Islet precursor cell (in vitro differentiated cells): ENCODE measurements at regions not wholly inside any gene's neighbourhood (a gene's known extent, or its start where the extent isn't known, plus 50 kb on each side); places are given as distances from the start of the nearest gene placed in this dataset.

ENCODE experiments used
- DNase-seq: peaks from one replicate; pipeline ENCODE4 v3.0.0-alpha.2; 2018

DNA sequence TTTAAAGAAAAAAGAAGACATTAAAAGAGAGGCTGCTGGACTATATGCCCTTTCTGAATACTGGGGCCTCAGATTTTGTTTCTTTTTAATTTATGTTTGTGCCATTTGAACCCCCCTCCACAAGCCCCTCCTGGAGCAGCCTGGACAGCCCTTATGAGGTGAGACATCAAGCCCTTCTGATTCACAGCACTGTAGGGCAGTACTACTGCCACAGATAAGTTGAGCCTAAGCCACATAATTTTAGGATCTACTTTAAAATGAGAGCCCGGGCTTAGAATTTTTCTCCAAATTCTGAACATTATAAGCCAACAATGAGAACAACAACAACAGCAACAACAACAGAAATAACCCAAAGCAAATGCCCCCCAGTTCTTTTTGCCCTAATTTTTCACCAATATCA is 256.9 kb upstream of the SALL1 start:
- DNase-seq = no peak

DNA sequence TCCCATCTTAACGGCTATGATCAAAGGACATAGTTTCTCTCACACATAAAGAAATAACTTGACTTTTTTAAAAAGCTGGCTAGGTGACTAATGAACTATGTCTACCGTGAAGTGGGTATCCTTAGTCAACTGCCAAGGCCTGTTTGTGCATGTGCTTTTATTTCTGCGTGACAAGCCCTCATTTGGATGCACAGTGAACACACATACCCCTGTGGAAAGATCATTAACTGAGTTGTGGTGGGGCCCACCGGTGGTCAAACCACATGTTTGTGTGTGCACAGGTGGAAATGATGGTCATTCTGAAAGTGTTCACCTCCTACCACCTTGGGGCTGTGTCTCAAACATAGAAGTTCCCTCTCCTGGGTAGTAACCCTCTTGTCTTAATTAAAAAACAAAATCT is 256.1 kb upstream of the SALL1 start:
- DNase-seq = no peak

- no peak for DNase-seq
Measured at GRCh38 chr16:51405361-51405760, 254.3 kb upstream of the SALL1 start.

DNA sequence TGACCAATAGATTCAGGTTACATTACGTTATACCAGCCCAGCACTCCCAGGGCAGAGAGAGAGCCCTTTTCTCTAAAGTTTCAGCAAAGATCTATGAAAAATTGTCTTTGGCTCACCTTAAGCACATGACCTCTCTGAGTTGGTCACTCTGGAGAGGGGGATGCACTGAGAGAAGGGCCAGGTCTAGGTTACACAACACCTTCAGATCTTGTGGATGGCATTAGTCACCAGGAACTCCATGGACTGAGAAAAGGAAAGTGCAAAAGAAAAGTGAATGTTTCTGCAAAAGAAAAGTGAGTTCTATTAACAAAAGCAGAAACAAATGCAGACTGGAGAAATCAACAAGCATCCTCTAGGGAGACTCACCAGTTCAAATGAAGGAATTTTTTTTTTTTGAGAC is 253.3 kb upstream of the SALL1 start:
- no peak for DNase-seq

DNA sequence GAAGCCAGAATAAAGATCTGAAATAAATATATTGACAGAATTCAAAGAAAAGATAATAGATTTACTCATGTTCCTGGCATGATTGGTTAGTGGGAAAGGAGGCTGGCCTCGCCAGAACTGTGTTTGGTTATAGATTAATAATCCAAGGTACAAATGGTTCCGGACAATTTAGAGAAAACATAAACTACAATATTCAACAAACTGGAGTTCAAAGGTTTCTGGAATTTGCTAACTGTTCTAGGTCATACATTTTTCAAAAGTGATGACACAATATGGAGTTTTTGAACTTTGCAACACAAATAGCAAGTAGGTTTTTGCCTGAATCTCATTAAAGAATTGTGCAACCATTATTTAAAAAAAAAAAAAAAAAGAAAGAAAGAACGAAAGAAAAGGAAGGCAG is 251.7 kb upstream of the SALL1 start:
- DNase-seq = no peak

GRCh38 chr16:51402298-51402697 is 251.2 kb upstream of the SALL1 start:
- DNase-seq = no peak

DNA sequence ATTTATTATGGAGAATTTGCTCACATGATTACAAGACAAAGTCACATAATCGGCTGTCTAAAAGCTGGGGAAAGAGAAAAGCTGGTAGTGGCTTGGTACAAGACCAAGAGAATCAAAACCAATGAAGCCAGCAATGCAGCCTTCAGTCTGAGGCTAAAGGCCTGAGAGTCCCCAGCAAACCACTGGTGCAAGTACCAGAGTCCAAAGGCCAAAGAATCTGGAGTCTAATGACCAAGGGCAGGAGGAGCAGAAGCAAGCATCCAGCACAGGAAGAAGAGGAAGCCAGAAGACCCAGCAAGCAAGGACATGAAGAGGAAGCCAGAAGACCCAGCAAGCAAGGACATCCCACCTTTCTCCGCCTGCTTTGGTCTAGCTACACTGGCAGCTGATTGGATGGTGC is 250.6 kb upstream of the SALL1 start:
- no peak for DNase-seq

DNA sequence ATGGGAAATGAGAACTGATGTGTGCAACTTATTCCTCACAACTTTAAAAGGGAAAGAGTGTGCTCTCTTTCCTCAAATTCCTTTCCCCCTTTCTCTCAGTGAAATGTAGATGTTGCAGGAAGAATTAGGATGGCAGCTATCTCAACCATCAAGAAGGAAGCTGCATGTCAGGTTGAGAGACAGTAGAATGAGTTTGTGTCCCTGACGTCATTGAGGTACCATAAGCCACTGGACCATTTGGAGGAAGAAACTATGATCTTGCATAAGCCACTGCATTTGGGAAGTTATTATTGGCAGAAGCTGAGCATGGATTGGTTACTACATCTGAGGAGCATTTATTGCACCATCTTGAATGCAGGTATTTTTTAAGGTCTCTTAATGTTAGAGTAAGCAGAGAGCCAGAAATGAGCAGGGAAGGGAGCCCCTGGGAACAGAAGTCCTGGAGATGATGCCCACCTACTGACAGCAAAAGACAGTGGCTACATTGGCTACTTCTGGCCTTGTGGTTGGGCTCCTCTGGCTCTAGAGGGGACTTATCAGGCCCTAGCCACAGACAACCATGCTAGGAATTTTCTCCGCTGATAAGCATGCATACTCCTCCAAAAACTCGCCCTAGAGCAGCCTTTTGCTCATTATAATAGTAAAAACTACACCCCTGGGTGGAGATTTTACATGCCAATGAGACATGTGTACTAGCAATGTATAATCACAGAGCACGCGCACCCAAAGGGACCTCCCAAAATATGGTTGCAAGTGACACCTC is 249.0 kb upstream of the SALL1 start:
- no peak for DNase-seq

DNA sequence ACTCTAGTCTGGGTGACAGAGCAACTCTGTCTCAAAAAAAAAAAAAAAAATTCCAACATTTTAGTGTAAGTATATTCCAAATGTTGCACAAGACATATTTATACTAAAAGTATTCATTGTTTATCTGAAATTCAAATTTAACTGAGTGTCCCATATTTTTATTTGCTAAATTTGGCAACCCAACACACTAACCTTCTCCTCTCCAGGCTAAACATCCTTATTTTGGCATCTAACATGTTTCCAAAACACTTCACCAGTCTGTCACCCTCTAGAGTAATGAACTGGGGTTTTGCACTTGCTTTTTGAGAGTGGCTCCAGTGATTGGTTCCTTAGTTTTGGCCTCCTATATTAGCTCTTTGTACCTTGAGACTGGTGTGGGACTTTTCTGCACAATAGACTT is 243.4 kb upstream of the SALL1 start:
- no peak for DNase-seq

- no peak for DNase-seq
Measured at GRCh38 chr16:51393381-51394005, 242.4 kb upstream of the SALL1 start.

- DNase-seq = no peak
Measured at GRCh38 chr16:51392521-51393187, 241.6 kb upstream of the SALL1 start.

GRCh38 chr16:51391798-51392511 is 240.9 kb upstream of the SALL1 start:
- no peak for DNase-seq

DNA sequence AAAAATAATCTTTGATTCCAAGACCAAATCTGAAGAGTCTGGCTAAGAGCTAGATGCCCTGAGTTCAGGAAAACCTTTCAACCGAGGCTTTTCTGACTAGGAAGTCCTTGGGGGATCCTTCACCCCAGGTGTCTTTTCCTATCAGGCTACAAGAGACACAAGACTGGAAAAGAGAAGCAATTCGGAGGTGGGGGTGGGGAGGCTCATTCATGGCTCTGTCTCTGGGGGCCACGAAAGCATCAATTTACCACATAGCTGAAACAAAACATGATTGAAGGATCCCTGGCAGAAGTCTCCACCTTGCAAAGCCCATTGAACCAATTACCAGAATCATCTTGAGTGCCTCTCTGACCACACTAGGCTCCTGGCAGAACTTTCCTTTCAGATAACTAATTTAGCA is 239.8 kb upstream of the SALL1 start:
- DNase-seq = no peak

DNA sequence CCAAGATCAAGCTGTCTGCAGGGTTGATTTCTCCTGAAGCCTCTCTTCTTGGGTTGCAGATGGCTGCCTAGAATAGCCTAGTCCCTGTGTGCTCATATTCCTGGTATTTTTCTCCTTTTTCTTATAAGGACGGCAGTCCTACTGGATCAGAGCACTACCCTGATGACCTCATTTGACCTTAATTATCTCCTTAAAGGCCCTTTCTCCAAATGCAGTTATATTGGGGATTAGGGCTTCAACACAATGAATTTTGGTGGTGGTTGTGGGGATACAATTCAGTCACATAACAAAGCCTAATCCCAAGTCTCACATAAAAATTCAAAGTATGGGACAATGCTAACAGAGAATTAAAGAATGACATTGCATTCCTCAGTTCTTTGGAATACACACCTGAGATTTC is 238.8 kb upstream of the SALL1 start:
- no peak for DNase-seq

DNA sequence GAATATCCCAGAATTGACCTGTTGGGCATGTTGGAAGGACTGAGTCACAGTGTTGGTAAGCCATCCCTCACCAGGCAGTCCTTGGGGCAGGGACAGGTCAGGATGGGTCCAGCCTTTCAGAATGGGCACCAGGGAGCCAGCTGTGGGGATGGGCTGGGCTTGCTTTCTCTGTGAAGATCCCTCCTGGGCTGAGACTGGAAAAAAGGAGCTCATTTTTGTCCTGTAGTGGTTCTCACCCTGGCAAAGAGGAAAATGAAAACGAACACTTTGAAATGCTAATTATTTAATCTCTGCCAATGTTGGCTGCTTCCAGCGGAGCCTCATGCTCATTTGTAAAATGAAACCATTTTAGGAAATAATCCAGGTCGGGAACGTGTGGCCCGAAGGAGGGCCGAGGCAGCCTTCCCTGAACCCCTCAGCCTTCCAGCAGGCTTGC is 237.5 kb upstream of the SALL1 start:
- no peak for DNase-seq

DNA sequence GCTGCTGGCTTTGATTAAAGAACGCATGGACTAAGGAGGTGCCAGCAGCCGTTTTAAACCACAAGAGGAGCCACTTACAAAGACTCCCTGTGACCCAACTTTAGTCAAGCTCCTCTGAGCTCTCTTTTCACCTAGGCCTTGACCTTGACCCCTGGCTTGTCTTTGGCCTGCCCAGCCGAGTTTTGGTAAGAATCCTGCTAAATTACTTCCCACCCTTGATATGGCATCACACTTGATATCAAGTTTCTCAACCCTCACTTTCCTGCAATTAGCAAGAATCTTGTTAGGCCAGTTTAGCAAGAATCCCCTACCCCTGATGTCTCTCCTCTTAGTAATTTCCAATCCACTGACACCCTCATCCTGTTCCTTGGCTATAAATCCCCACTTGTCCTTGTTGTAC is 232.8 kb upstream of the SALL1 start:
- DNase-seq = no peak

GRCh38 chr16:51382940-51383339 is 231.9 kb upstream of the SALL1 start:
- DNase-seq = no peak

DNA sequence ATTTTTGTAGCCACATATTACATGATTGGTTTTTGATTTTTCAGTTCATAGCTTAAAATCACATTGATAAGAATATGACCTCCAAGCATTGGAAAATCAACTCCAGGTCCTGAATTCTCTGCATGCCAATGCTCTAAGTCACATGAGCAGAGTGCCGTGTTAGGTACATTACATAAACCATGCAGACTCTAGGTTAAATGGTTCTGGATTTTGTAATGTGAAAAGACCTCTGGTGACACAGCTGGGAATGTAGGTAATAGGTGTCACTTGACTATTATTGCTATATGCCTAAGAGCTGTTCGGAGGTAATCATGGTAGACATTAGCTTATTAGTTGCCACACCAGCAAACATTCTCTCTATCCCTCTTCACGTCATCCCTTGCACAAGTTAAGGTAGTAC is 231.1 kb upstream of the SALL1 start:
- DNase-seq = no peak

- no peak for DNase-seq
Measured at GRCh38 chr16:51376080-51376479, 225.0 kb upstream of the SALL1 start.

GRCh38 chr16:51374790-51375189 is 223.7 kb upstream of the SALL1 start:
- DNase-seq = no peak

DNA sequence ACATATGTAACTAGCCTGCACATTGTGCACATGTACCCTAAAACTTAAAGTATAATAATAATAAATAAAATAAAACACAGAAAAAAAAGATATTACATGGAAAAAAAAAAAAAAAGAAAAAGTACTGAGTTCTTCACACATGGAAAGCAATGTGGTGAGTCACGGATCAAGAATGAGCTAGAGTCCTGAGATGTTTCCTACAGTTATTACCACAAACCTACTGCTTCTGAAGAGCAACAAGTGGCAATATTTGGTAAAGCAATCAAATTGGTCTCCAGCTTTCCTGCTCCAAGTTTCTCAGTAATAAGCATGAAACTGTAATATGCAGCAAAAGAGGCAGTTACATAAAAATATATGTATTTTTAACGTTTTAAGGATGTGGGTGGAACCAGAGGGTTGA is 223.3 kb upstream of the SALL1 start:
- no peak for DNase-seq

DNA sequence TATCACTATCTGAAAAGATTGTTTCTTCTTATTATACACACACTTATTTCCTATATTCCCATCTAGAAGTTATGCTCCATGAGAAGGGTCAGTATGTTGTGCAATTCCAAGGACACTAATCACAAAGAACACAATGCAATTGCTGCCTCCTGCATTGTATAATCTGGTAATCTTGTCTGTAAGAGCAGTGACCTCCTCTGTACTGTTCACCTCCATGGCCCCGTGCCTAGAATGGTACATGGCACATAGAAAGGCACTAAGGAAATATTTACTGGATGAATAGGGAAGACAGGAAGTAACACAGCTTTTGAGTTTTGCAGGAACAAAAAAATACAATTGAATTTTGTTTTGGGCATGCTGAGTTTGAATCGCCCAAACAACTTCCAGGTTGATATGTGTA is 214.6 kb upstream of the SALL1 start:
- DNase-seq = no peak

DNA sequence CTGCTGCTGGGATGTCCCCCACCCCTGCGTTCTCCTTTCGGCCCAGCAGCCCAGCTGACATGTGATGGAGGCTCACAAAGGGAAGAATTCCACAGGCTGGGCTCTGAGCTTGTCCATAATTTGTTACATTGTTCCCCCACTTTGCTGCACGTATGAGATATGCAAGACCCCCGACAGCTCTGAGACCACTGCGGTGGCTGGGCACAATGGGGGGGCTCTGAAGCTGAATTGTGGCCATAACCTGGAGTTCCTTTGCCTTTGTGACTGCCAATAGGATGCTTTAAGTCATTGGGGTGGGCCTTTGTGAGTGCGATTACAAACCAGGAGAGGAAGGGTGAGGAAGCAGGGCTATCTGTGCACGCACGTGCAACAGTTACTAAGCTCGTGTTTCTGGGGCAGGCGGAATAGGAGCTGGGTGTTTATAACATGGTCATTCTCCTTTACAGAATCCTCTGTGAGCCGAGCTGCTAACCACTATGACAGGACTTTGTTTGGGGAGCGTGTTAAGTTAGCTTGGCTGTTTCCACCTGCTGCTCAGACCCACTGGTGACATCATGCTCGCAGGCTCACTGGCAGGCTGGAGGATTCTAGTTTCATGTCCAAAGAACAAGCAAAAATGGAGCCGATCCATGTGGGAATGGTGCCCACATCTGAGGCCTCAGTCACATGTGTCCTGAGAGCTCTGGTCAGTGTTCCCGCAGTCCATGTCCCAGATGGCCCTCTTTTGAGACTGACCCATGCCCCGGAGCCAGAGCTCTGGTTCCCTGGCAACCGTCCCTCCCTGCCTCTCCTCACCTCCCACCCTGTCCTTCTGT is 208.3 kb upstream of the SALL1 start:
- no peak for DNase-seq
